H9 (cell line): ENCODE measurements at regions not wholly inside any gene's neighbourhood (a gene's known extent, or its start where the extent isn't known, plus 50 kb on each side); places are given as distances from the start of the nearest gene placed in this dataset.

ENCODE experiments used
- DNase-seq: peaks from one replicate; pipeline ENCODE4 v3.0.0-alpha.2; 2017
- H2AFZ ChIP-seq: one replicate; pipeline ENCODE4 v1.6.1; 2013; ENCODE audit warnings: mild to moderate bottlenecking, low read length, control low read depth, moderate library complexity
- H2AK5ac ChIP-seq: 2 replicates; pipeline ENCODE4 v1.6.1; 2013; ENCODE audit warnings: low read length, control low read depth, mixed read lengths; ENCODE audit not compliant: insufficient read length
- H2BK120ac ChIP-seq: one replicate; pipeline ENCODE4 v1.6.1; 2013; ENCODE audit warnings: low read depth, mild to moderate bottlenecking, low read length, control low read depth, inconsistent platforms; ENCODE audit not compliant: poor library complexity, severe bottlenecking
- H2BK12ac ChIP-seq: 2 replicates; pipeline ENCODE4 v1.6.1; 2013; ENCODE audit warnings: low read length, control low read depth, mixed read lengths, low read depth; ENCODE audit not compliant: insufficient read length
- H2BK15ac ChIP-seq: 2 replicates; pipeline ENCODE4 v1.6.1; 2013; ENCODE audit warnings: low read depth, low read length, control low read depth
- H2BK20ac ChIP-seq: one replicate; pipeline ENCODE4 v1.6.1; 2013; ENCODE audit warnings: low read depth, mild to moderate bottlenecking, low read length, control low read depth, inconsistent platforms; ENCODE audit not compliant: poor library complexity, severe bottlenecking
- H2BK5ac ChIP-seq: 2 replicates; pipeline ENCODE4 v1.6.1; 2013; ENCODE audit warnings: low read length, control low read depth, mixed read lengths; ENCODE audit not compliant: insufficient read length
- H3K14ac ChIP-seq: 2 replicates; pipeline ENCODE4 v1.6.1; 2013; ENCODE audit warnings: low read length, control low read depth; ENCODE audit not compliant: insufficient read depth
- H3K18ac ChIP-seq: 2 replicates; pipeline ENCODE4 v1.6.1; 2013; ENCODE audit warnings: low read depth, mild to moderate bottlenecking, mixed read lengths, low read length, control low read depth; ENCODE audit not compliant: insufficient read length
- H3K23ac ChIP-seq: 2 replicates; pipeline ENCODE4 v1.6.1; 2013; ENCODE audit warnings: low read length, control low read depth, mixed read lengths, low read depth; ENCODE audit not compliant: insufficient read length
- H3K23me2 ChIP-seq: 2 replicates; pipeline ENCODE4 v1.6.1; 2013; ENCODE audit warnings: low read depth, mild to moderate bottlenecking, mixed read lengths, low read length, control low read depth; ENCODE audit not compliant: insufficient read length, poor library complexity, severe bottlenecking
- H3K27ac ChIP-seq: 2 replicates; pipeline ENCODE4 v1.5.1; 2013; ENCODE audit warnings: low read length, control low read depth, mixed read lengths, low read depth; ENCODE audit not compliant: insufficient read length
- H3K27me3 ChIP-seq: 2 replicates; pipeline ENCODE4 v1.6.1; 2013; ENCODE audit warnings: low read length, control low read depth, inconsistent platforms; ENCODE audit not compliant: insufficient read depth
- H3K4ac ChIP-seq: 2 replicates; pipeline ENCODE4 v1.6.1; 2013; ENCODE audit warnings: low read depth, mild to moderate bottlenecking, control low read depth, inconsistent platforms, low read length, moderate library complexity
- H3K4me1 ChIP-seq: 2 replicates; pipeline ENCODE4 v1.6.1; 2013; ENCODE audit warnings: low read length, control low read depth, inconsistent platforms; ENCODE audit not compliant: insufficient read depth
- H3K4me2 ChIP-seq: 2 replicates; pipeline ENCODE4 v1.6.1; 2013; ENCODE audit warnings: low read length, control low read depth, mixed read lengths; ENCODE audit not compliant: insufficient read length, insufficient read depth
- H3K56ac ChIP-seq: 2 replicates; pipeline ENCODE4 v1.6.1; 2013; ENCODE audit warnings: low read depth, mild to moderate bottlenecking, mixed read lengths, low read length, control low read depth; ENCODE audit not compliant: insufficient read length
- H3K79me1 ChIP-seq: 2 replicates; pipeline ENCODE4 v1.6.1; 2013; ENCODE audit warnings: low read depth, mild to moderate bottlenecking, moderate library complexity, low read length, control low read depth, inconsistent platforms; ENCODE audit not compliant: insufficient read depth, poor library complexity, severe bottlenecking
- H3K79me2 ChIP-seq: 2 replicates; pipeline ENCODE4 v1.6.1; 2013; ENCODE audit warnings: low read length, control low read depth, inconsistent platforms; ENCODE audit not compliant: insufficient read depth
- H3K9ac ChIP-seq: 2 replicates; pipeline ENCODE4 v1.6.1; 2013; ENCODE audit warnings: low read length, control low read depth, mixed read lengths; ENCODE audit not compliant: insufficient read length; ENCODE audit errors: extremely low read depth
- H3K9me3 ChIP-seq: one replicate; pipeline ENCODE4 v1.6.1; 2013; ENCODE audit warnings: low read depth, low read length, inconsistent platforms; ENCODE audit not compliant: control insufficient read depth
- H3T11ph ChIP-seq: one replicate; pipeline ENCODE4 v1.6.1; 2013; ENCODE audit warnings: mild to moderate bottlenecking, low read length, control low read depth, inconsistent platforms
- H4K20me1 ChIP-seq: one replicate; pipeline ENCODE4 v1.6.1; 2013; ENCODE audit not compliant: control insufficient read depth, insufficient read length, insufficient read depth
- H4K5ac ChIP-seq: 2 replicates; pipeline ENCODE4 v1.6.1; 2013; ENCODE audit warnings: low read depth, mild to moderate bottlenecking, mixed read lengths, low read length, control low read depth; ENCODE audit not compliant: insufficient read length
- H4K8ac ChIP-seq: replicated peaks from 2 replicates; pipeline ENCODE4 v1.6.1; 2013; ENCODE audit warnings: low read length, control low read depth, mixed read lengths, low read depth; ENCODE audit not compliant: insufficient read length
- H4K91ac ChIP-seq: 2 replicates; pipeline ENCODE4 v1.6.1; 2013; ENCODE audit warnings: low read depth, mild to moderate bottlenecking, moderate library complexity, mixed read lengths, low read length, control low read depth; ENCODE audit not compliant: insufficient read length
- H3K27ac Mint-ChIP-seq, 3 experiments: 2 replicates in 2 of 3; 3 replicates in 1 of 3; pipeline ENCODE4 v1.8.0; 2020 to 2021; ENCODE audit warnings: mixed read lengths in 3 of 3, mild to moderate bottlenecking in 1 of 3, moderate library complexity in 1 of 3
- H3K27me3 Mint-ChIP-seq: 2 replicates; pipeline ENCODE4 v1.8.0; 2021; ENCODE audit warnings: low read depth, mild to moderate bottlenecking, moderate library complexity, mixed read lengths
- H3K36me3 Mint-ChIP-seq, 3 experiments: 2 replicates in 2 of 3; 3 replicates in 1 of 3; pipeline ENCODE4 v1.8.0; 2020 to 2021; ENCODE audit warnings: low read depth in 3 of 3, mixed read lengths in 3 of 3; ENCODE audit not compliant: insufficient read depth in 1 of 3
- H3K4me1 Mint-ChIP-seq, 2 experiments: 2 replicates each; pipeline ENCODE4 v1.8.0; 2020; ENCODE audit warnings: mixed read lengths in 2 of 2
- H3K4me3 Mint-ChIP-seq, 2 experiments: 2 replicates in 1 of 2; 3 replicates in 1 of 2; pipeline ENCODE4 v1.8.0; 2020 to 2021; ENCODE audit warnings: mild to moderate bottlenecking in 2 of 2, mixed read lengths in 2 of 2, moderate library complexity in 1 of 2
- H3K9me3 Mint-ChIP-seq, 2 experiments: 2 replicates in 1 of 2; 3 replicates in 1 of 2; pipeline ENCODE4 v1.8.0; 2020; ENCODE audit warnings: mild to moderate bottlenecking in 2 of 2, mixed read lengths in 2 of 2, moderate library complexity in 1 of 2
- WGBS: extraction: QIAGEN DNeasy Blood & Tissue Kit; methylation state at CpG from one replicate; pipeline ENCODE4 v1.1.7; 2013; ENCODE audit warnings: missing lambda C conversion rate, low lambda C conversion rate, mixed read lengths; ENCODE audit not compliant: insufficient read length; ENCODE audit errors: extremely low coverage; 5-methylcytosine and 5-hydroxymethylcytosine counted together
- TF ChIP-seq, protein P1 (sequence below): fragments of 200-600 bp; sonication (generic); conservative IDR thresholded peaks from 3 replicates; pipeline ENCODE4 v1.8.0; 2021; ENCODE audit warnings: antibody characterized with exemption, mild to moderate bottlenecking

DNA sequence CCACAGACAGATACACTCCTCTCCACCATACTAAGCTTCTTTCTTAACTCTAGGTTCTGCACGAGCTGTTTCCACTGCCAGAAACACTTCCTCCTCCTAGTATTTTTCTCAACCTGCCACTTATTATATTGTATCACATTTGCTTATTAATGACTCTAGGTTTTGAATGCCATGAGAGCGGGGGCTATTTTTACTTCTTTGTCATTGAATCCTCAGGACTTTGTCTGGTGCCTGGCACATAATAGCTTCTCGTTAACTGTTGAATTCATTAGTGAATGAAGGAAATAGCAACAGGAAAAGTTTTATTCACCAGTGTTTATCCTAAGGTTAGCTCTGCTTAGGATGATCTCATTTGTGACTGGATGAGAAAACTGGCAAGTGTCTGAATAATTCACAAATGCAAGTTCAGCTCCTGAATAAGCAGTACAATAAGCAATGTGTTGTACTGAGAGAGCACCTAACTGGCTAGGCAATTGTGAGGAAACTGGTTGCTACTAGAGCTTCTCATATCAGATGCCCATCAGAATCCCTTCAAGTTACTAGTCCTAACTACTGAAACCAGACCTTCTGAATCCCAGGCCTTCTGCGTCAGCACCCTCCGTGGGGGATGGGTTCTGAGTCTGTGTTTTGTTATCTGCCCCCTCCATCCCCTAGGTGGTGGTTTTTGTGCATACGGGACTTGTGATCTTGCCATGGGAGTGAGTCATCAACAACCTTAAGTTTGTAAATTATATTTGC, 92.7 kb downstream of the LSMEM1 start:
- Histone ChIP-seq H2BK5ac (no peak overlapping the region), H2BK20ac (no peak overlapping the region), H4K91ac (no peak overlapping the region), H3K27ac (no peak overlapping the region), H3K4me1 (no peaks in the 10 kb centered on the region), H3K27me3 (no peaks in the 10 kb centered on the region), H3K4me2 (no peak overlapping the region), H3K9me3 (no peaks in the 10 kb centered on the region), H2BK120ac (no peak overlapping the region), H2BK12ac (no peak overlapping the region), H3K18ac (no peak overlapping the region), H4K8ac (no peak overlapping the region), H3K4ac (no peak overlapping the region), H2AK5ac (no peak overlapping the region), H2AFZ (no peak overlapping the region), H3K79me1 (no peaks in the 10 kb centered on the region), H4K5ac (no peak overlapping the region), H3K23ac (no peak overlapping the region), H3K23me2 (no peaks in the 10 kb centered on the region), H2BK15ac (no peak overlapping the region), H4K20me1 (no peaks in the 10 kb centered on the region), H3T11ph (no peak overlapping the region), H3K14ac (no peak overlapping the region), H3K79me2 (no peaks in the 10 kb centered on the region), H3K9ac (no peak overlapping the region), H3K56ac (no peak overlapping the region)
- Mint-ChIP-seq H3K9me3 (peaks cover 0 to 6% of the 10 kb centered on the region in 2 experiments; a peak in 4 of 5 replicates), H3K27me3 (no peaks in the 10 kb centered on the region), H3K27ac (no peak overlapping the region; a peak in 1 of 7 replicates), H3K4me1 (peaks cover 0 to 5% of the 10 kb centered on the region in 2 experiments; a peak in 2 of 4 replicates), H3K36me3 (no peaks in the 10 kb centered on the region), H3K4me3 (no peak overlapping the region)
- TF ChIP-seq, protein P1, sequence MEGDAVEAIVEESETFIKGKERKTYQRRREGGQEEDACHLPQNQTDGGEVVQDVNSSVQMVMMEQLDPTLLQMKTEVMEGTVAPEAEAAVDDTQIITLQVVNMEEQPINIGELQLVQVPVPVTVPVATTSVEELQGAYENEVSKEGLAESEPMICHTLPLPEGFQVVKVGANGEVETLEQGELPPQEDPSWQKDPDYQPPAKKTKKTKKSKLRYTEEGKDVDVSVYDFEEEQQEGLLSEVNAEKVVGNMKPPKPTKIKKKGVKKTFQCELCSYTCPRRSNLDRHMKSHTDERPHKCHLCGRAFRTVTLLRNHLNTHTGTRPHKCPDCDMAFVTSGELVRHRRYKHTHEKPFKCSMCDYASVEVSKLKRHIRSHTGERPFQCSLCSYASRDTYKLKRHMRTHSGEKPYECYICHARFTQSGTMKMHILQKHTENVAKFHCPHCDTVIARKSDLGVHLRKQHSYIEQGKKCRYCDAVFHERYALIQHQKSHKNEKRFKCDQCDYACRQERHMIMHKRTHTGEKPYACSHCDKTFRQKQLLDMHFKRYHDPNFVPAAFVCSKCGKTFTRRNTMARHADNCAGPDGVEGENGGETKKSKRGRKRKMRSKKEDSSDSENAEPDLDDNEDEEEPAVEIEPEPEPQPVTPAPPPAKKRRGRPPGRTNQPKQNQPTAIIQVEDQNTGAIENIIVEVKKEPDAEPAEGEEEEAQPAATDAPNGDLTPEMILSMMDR = no peak
- DNase-seq = no peak
- no CpG with 5 or more reads among the region's 6 CpGs for WGBS
